NB4 (cell line): ENCODE measurements at regions not wholly inside any gene's neighbourhood (a gene's known extent, or its start where the extent isn't known, plus 50 kb on each side); places are given as distances from the start of the nearest gene placed in this dataset.

Source experiments
- TF ChIP-seq, protein P1 (sequence below): IDR thresholded peaks from one replicate; pipeline ENCODE4 v1.5.1; 2012; ENCODE audit warnings: low read depth, low read length
- TF ChIP-seq, protein P2 (sequence below): IDR thresholded peaks from 2 replicates; pipeline ENCODE4 v1.6.1; 2011; ENCODE audit warnings: low read depth, low read length

DNA sequence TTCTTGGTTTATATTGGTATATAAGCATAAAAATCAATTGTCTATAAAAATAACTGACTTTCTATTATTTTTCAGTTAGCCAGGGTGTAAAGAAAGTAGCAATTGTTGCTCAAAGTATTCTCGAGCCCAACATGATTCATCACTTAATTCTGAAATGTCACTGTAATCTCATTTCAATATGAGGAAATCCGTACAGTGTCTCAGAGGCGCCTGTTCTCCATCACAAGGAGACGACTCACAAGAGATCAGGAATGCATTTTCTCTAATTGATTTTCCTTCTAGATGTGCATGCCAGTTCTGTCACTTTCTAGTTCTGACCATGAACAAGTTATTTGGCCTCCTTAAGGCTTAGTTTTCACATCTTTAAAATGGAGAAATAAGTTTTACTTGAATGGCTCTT is 753.1 kb downstream of the MAFB start:
- TF ChIP-seq, protein P1, sequence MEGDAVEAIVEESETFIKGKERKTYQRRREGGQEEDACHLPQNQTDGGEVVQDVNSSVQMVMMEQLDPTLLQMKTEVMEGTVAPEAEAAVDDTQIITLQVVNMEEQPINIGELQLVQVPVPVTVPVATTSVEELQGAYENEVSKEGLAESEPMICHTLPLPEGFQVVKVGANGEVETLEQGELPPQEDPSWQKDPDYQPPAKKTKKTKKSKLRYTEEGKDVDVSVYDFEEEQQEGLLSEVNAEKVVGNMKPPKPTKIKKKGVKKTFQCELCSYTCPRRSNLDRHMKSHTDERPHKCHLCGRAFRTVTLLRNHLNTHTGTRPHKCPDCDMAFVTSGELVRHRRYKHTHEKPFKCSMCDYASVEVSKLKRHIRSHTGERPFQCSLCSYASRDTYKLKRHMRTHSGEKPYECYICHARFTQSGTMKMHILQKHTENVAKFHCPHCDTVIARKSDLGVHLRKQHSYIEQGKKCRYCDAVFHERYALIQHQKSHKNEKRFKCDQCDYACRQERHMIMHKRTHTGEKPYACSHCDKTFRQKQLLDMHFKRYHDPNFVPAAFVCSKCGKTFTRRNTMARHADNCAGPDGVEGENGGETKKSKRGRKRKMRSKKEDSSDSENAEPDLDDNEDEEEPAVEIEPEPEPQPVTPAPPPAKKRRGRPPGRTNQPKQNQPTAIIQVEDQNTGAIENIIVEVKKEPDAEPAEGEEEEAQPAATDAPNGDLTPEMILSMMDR, result no peak
- TF ChIP-seq, protein P2, sequence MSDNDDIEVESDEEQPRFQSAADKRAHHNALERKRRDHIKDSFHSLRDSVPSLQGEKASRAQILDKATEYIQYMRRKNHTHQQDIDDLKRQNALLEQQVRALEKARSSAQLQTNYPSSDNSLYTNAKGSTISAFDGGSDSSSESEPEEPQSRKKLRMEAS, result no peak
